GM18858 (cell line): ENCODE measurements at regions not wholly inside any gene's neighbourhood (a gene's known extent, or its start where the extent isn't known, plus 50 kb on each side); places are given as distances from the start of the nearest gene placed in this dataset.

Experiments
- ATAC-seq: cut with Tn5 transposase; IDR thresholded peaks from one replicate; pipeline ENCODE4 v1.9.1; 2021; ENCODE audit not compliant: unreplicated experiment

DNA sequence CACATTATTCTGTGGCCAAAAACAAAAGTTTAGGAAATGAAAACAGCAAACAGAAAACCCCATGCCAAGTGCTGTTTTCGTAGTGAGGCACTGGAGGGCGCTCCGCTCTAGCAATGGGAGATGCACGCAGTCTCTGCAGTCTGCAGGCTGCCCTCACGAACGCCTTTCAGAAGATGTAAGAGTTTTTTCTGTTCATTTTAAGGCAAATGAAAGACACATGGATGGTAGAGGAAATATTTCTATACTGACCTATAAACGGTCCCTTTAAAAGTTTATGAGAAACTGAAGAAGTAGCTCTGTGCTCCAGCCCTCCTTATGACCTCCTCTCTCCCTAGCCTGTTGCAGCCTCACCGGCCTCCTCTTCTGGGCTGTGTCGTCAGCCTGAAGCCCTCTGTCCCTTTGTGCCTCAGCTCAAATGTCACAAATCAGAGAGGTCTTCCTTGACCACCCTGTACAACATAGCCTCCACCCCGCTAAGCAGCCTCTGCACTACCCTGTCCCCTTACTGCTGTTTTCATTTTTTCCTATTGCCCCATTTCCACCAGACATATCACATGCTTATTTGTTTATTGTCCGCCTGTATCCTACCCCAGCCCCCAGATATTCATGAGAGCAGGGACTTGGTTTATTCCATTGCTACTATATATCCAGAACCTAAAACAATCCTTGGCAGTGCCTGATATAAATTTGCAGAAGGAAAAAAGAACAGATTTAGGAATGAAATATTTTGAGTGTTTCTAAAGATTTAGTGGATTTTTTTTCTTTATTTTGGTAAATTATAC lies 116.4 kb downstream of the TM9SF2 start:
- ATAC-seq: no peak

DNA sequence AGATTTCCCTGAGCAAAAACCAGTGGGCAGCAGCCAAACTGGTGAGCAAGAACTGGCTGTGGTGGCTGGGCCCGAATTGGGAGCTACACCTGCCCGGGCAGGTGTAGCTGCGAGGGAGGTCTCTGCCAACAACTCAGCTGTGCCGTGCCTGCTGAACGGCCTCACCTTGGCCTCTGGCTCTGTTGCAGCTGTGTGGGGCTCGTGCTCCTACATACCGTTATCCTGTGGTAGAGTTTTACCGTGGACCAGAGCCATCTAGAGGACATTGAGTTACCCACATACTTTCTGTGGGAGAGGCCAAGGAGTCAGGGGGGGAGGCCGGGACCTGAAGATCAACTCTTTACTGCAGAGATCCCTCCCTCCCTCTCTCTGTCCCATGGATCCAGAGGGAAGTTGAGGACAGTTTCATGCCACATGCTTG lies 113.2 kb downstream of the TM9SF2 start:
- ATAC-seq: peak; percentile 46
